ENCODE measurements at regions not wholly inside any gene's neighbourhood (a gene's known extent, or its start where the extent isn't known, plus 50 kb on each side); places are given as distances from the start of the nearest gene placed in this dataset.

- no peak for TF ChIP-seq CTCF (IDR thresholded peaks at IDR 0.05)
- Histone ChIP-seq H3K36me3 (no peaks in the 10 kb centered on the region), H3K27ac (no peak overlapping the region), H3K9me3 (no peaks in the 10 kb centered on the region), H3K4me1 (no peaks in the 10 kb centered on the region), H3K4me3 (no peak overlapping the region), H3K27me3 (peaks cover 0 to 15% (median 4%) of the 10 kb centered on the region in 4 donors)
- 68 to 69% methylated on average over 2 of the region's 2 CpGs for WGBS, 2 donors
- intact Hi-C loops (cut with DNase I), result no loop called here
- no peak for FAIRE-seq
- no peak for ATAC-seq
- DNase-seq, result no peak
These were observed 107.4 kb upstream of the ANK2 start for GRCh38 chr4:112942077-112942476.

- H3K27me3 ChIP-seq, result peaks cover 0 to 15% (median 4%) of the 10 kb centered on the region in 4 donors
- no peak overlapping the region for H3K27ac ChIP-seq
- no peak for FAIRE-seq
- H3K4me3 ChIP-seq, result no peak overlapping the region
- no peak for ATAC-seq
- intact Hi-C loops (cut with DNase I), result no loop called here
- DNase-seq, result no peak
- no peaks in the 10 kb centered on the region for H3K9me3 ChIP-seq
- H3K36me3 ChIP-seq, result no peaks in the 10 kb centered on the region
- TF ChIP-seq CTCF (IDR thresholded peaks at IDR 0.05), result no peak
- no peaks in the 10 kb centered on the region for H3K4me1 ChIP-seq
- WGBS, 2 donors, result 48 to 63% methylated on average over 2 of the region's 2 CpGs
These were observed 106.5 kb upstream of the ANK2 start for GRCh38 chr4:112942997-112943396.

DNA sequence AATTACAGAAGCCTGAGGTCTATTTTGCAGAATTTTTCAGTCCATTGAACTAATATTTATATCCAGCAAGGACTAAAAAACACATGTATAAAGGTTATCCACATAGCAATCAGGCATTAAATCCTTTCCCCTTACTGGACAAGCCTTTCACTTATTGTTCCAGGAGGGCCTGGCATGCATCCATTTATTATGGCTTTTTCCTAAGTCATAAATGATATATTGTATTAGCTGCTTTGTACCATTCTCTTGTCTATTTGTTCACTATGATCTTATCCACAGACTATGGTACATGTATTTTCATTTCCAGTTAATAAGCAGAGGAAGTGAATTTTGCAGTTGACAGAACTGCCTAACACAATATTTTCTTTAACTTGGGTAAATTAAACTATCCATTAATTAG lies 105.4 kb upstream of the ANK2 start:
- no peak for FAIRE-seq
- H3K4me1 ChIP-seq, result no peaks in the 10 kb centered on the region
- H3K36me3 ChIP-seq, result no peaks in the 10 kb centered on the region
- H3K27ac ChIP-seq, result no peak overlapping the region
- no peak for DNase-seq
- H3K4me3 ChIP-seq, result no peak overlapping the region
- no peak for TF ChIP-seq CTCF (IDR thresholded peaks at IDR 0.05)
- H3K9me3 ChIP-seq, result no peaks in the 10 kb centered on the region
- ATAC-seq, result no peak
- H3K27me3 ChIP-seq, result peaks cover 0 to 15% (median 4%) of the 10 kb centered on the region in 4 donors
- intact Hi-C loops (cut with DNase I), result no loop called here

DNA sequence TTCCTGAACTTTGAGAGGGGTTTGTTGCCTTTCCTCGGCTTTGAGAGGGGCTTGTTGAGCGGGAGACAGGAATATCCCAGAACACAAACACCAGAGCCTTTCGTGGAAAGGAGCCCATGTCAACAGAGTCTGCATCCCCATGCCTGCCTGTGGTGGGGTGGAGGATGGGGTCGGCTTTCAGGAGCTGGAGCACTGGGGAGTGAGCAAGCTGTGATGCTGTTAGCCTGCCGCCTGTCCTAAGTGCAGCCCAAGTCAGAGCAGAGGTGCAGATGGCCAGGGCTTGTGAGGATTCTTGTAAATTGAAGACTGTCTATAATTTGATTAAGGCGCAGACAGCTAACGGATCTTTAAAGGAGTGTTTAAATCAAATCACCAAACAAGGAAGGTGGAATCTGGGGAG lies 103.3 kb upstream of the ANK2 start:
- TF ChIP-seq CTCF (IDR thresholded peaks at IDR 0.05), result no peak
- FAIRE-seq (no peak), DNase-seq (no peak), ATAC-seq (no peak)
- H3K9me3 ChIP-seq, result no peaks in the 10 kb centered on the region
- no peaks in the 10 kb centered on the region for H3K4me1 ChIP-seq
- no peaks in the 10 kb centered on the region for H3K36me3 ChIP-seq
- H3K27ac ChIP-seq, result no peak overlapping the region
- H3K4me3 ChIP-seq, result no peak overlapping the region
- peaks cover 0 to 7% (median 2%) of the 10 kb centered on the region in 4 donors for H3K27me3 ChIP-seq
- intact Hi-C loops (cut with DNase I), result no loop called here
- WGBS, 2 donors, result 45 to 50% methylated on average over 7 of the region's 7 CpGs

DNA sequence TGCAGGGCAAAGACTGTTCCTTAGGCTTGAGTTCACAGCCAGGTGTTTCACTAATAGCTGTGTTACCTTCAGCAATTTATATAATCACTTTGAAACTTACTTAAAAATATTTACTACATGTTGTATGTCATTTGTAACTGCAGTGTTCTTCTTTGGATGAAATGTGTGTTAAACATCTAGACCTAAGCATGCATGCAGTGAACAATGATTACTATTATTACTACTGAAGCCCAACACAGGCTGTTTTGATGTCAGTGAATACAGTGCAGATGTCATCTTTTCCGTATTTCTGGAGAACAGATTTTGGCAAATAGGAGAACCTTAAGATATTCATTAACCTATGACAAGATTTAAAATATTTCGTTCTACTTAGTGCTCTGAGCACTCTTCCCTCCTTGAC lies 101.8 kb upstream of the ANK2 start:
- no peak for TF ChIP-seq CTCF (IDR thresholded peaks at IDR 0.05)
- Histone ChIP-seq H3K36me3 (no peaks in the 10 kb centered on the region), H3K9me3 (no peaks in the 10 kb centered on the region), H3K27ac (no peak overlapping the region), H3K4me1 (peaks cover 0 to 3% (median 0%) of the 10 kb centered on the region in 3 donors), H3K27me3 (peaks cover 0 to 7% (median 2%) of the 10 kb centered on the region in 4 donors), H3K4me3 (no peak overlapping the region)
- DNase-seq (no peak), FAIRE-seq (no peak), ATAC-seq (no peak)
- intact Hi-C loops (cut with DNase I), result no loop called here
- WGBS, 2 donors, result 36 to 57% methylated on average over 2 of the region's 2 CpGs
